ENCODE measurements at regions not wholly inside any gene's neighbourhood (a gene's known extent, or its start where the extent isn't known, plus 50 kb on each side); places are given as distances from the start of the nearest gene placed in this dataset.
"Not testable (repeated sequence)": the region's sequence is repeated elsewhere in the genome, so short reads cannot be mapped to it uniquely, and the experiment has no call there.

- DNase-seq: no peak
Measured at GRCh38 chr7:121560267-121560990, 164.3 kb upstream of the FAM3C start.

GRCh38 chr7:121558288-121558687 lies 162.2 kb upstream of the FAM3C start:
- no peak for DNase-seq

- no peak for DNase-seq
Measured at GRCh38 chr7:121557034-121557892, 161.2 kb upstream of the FAM3C start.

GRCh38 chr7:121555558-121555957 lies 159.4 kb upstream of the FAM3C start:
- DNase-seq: no peak

GRCh38 chr7:121547544-121548092 lies 151.5 kb upstream of the FAM3C start:
- peak; percentile 68 for DNase-seq

- no peak for DNase-seq
Measured at GRCh38 chr7:121546632-121547543, 150.8 kb upstream of the FAM3C start.

GRCh38 chr7:121545418-121545817 lies 149.3 kb upstream of the FAM3C start:
- DNase-seq: no peak

GRCh38 chr7:121544726-121545125 lies 148.6 kb upstream of the FAM3C start:
- peak; percentile 28 for DNase-seq

GRCh38 chr7:121544238-121544637 lies 148.1 kb upstream of the FAM3C start:
- DNase-seq: no peak

- DNase-seq: no peak
Measured at GRCh38 chr7:121541457-121541856, 145.3 kb upstream of the FAM3C start.

- no peak for DNase-seq
Measured at GRCh38 chr7:121540138-121540537, 144.0 kb upstream of the FAM3C start.

GRCh38 chr7:121537031-121537430 lies 140.9 kb upstream of the FAM3C start:
- DNase-seq: no peak

GRCh38 chr7:121531175-121532070 lies 135.3 kb upstream of the FAM3C start:
- DNase-seq: no peak

- DNase-seq: no peak
Measured at GRCh38 chr7:121530227-121531174, 134.4 kb upstream of the FAM3C start.

GRCh38 chr7:121529003-121529402 lies 132.9 kb upstream of the FAM3C start:
- no peak for DNase-seq

GRCh38 chr7:121526210-121526609 lies 130.1 kb upstream of the FAM3C start:
- not testable (repeated sequence) for DNase-seq

- no peak for DNase-seq
Measured at GRCh38 chr7:121525155-121525819, 129.2 kb upstream of the FAM3C start.

GRCh38 chr7:121521711-121522400 lies 125.7 kb upstream of the FAM3C start:
- DNase-seq: no peak

GRCh38 chr7:121520911-121521310 lies 124.8 kb upstream of the FAM3C start:
- no peak for DNase-seq

Measured in inflammatory macrophage treated with lipopolysaccharide for 4 hours (primary cell).